Uterus (tissue), 2 donors: ENCODE measurements at regions not wholly inside any gene's neighbourhood (a gene's known extent, or its start where the extent isn't known, plus 50 kb on each side); places are given as distances from the start of the nearest gene placed in this dataset.

ENCODE experiments used
- CTCF ChIP-seq, 4 experiments: fragments of 200-600 bp in 2 of 4; fragments of 450-650 bp in 2 of 4; sonication (generic) in 2 of 4; IDR thresholded peaks; one replicate each; pipeline ENCODE4 v1.5.1; 2016 to 2019; ENCODE audit warnings: antibody characterized with exemption in 4 of 4, mild to moderate bottlenecking in 2 of 4, moderate library complexity in 1 of 4
- POLR2A ChIP-seq, 2 donors: fragments of 450-650 bp; IDR thresholded peaks; one replicate each; pipeline ENCODE4 v1.6.1; 2016; ENCODE audit warnings: antibody characterized with exemption in 2 of 2, mild to moderate bottlenecking in 1 of 2, moderate library complexity in 1 of 2

- TF ChIP-seq POLR2A (IDR thresholded peaks at IDR 0.05) (no peak), CTCF (IDR thresholded peaks at IDR 0.05) (no peak)
Observed at GRCh38 chr7:31448649-31449048, 65.2 kb upstream of the ITPRID1 start.
